Adrenal gland (tissue), 9 donors: ENCODE measurements at regions not wholly inside any gene's neighbourhood (a gene's known extent, or its start where the extent isn't known, plus 50 kb on each side); places are given as distances from the start of the nearest gene placed in this dataset.
A peak's percentile ranks its signal among the peaks of the same experiment; 100 is the strongest.

Source experiments
- DNase-seq, 7 donors: peaks; one replicate each; pipeline ENCODE4 v3.0.0-alpha.2; 2019 to 2020
- H3K27ac ChIP-seq, 5 donors: fragments of 200-600 bp; sonication (generic) in 4 of 5; 1 replicate in 3 of 5; 2 replicates in 2 of 5; pipeline versions ENCODE4 v1.5.1 to v1.8.0; 2016 to 2020; ENCODE audit warnings: mild to moderate bottlenecking in 1 of 5
- H3K27me3 ChIP-seq: fragments of 200-600 bp; 2 replicates; pipeline ENCODE4 v1.8.0; 2021
- H3K36me3 ChIP-seq, 2 donors: fragments of 200-600 bp; replicated peaks in 1 of 2; 1 replicate in 1 of 2; 2 replicates in 1 of 2; pipeline versions ENCODE4 v1.5.1 to v1.8.0; 2018 to 2022
- H3K4me1 ChIP-seq, 2 donors: fragments of 200-600 bp; replicated peaks in 1 of 2; 1 replicate in 1 of 2; 2 replicates in 1 of 2; pipeline versions ENCODE4 v1.5.1 to v1.8.0; 2018 to 2021
- H3K4me3 ChIP-seq, 4 donors: fragments of 200-600 bp; sonication (generic) in 3 of 4; one replicate each; pipeline ENCODE4 v1.5.1; 2016 to 2018
- H3K9me3 ChIP-seq, 3 donors: fragments of 200-600 bp; sonication (generic) in 1 of 3; replicated peaks in 1 of 3; 1 replicate in 2 of 3; 2 replicates in 1 of 3; pipeline versions ENCODE4 v1.5.1 to v1.8.0; 2016 to 2021
- POLR2A ChIP-seq, 2 donors: fragments of 450-650 bp; IDR thresholded peaks; one replicate each; pipeline ENCODE4 v1.6.1; 2017; ENCODE audit warnings: antibody characterized with exemption in 2 of 2, mild to moderate bottlenecking in 2 of 2, moderate library complexity in 1 of 2
- WGBS, 4 donors: extraction: QIAGEN DNeasy Blood & Tissue Kit in 2 of 4; methylation state at CpG; one replicate each; pipeline versions ENCODE4 v1.1.5 to v1.1.7; 2013 to 2017; 5-methylcytosine and 5-hydroxymethylcytosine counted together
- intact Hi-C, 2 donors: fragments of 100-400 bp; cut with DNase I; formaldehyde crosslinking; loops; one replicate each; pipeline versions ENCODE4 v1.14.1 to v1.15.0; 2022 to 2023
- TF ChIP-seq, protein P1 (sequence below), 6 experiments: fragments of 450-650 bp in 4 of 6; fragments of 200-600 bp in 2 of 6; sonication (generic) in 1 of 6; IDR thresholded peaks; 1 replicate in 5 of 6; 2 replicates in 1 of 6; pipeline versions ENCODE4 v1.5.1 to v1.8.0; 2016 to 2021; ENCODE audit warnings: antibody characterized with exemption in 6 of 6, mild to moderate bottlenecking in 2 of 6, moderate library complexity in 1 of 6
- donor health status: healthy with polysubstance abuse.
- donor health status: Bipolar disorder and iron deficiency.
- donor health status: DM: yes; HTN: yes; CAD: no.
- donor health status: DM: no; HTN: no; CAD: no.
- donor health status: DM: no; HTN: no; CAD: no.

DNA sequence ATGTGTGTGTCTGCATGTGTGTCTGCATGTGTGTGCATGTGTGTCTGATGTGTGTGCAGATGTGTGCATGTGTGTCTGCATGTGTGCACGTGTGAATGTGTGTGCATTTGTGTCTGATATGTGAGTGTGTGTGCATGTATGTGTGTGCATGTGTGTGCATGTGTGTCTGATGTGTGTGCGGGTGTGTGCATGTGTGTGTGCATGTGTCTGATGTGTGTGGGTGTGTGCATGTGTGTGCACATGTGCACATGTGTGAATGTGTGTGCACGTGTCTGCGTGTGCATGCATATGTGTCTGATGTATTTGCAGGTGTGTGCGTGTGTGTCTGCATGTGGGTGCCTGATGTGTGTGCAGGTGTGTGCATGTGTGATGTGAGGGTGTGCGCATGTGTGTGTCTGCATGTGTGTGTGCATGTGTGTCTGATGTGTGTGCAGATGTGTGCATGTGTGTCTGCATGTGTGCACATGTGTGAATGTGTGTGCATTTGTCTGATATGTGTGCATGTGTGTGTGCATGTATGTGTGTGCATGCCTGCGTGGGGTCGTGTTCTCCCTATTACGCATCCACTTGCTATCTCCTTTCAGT lies 470.1 kb upstream of the HS6ST1 start:
- no peaks in the 10 kb centered on the region for H3K36me3 ChIP-seq
- H3K27me3 ChIP-seq, result no peaks in the 10 kb centered on the region
- H3K27ac ChIP-seq, result no peak overlapping the region
- H3K4me3 ChIP-seq, result no peak overlapping the region
- WGBS, 4 donors, result 74 to 81% (median 78%) methylated on average over 9 of the region's 9 CpGs
- no peaks in the 10 kb centered on the region for H3K9me3 ChIP-seq
- intact Hi-C loops, result no loop called here
- no peaks in the 10 kb centered on the region for H3K4me1 ChIP-seq
- no peak for TF ChIP-seq POLR2A (IDR thresholded peaks at IDR 0.05)
- TF ChIP-seq, protein P1, sequence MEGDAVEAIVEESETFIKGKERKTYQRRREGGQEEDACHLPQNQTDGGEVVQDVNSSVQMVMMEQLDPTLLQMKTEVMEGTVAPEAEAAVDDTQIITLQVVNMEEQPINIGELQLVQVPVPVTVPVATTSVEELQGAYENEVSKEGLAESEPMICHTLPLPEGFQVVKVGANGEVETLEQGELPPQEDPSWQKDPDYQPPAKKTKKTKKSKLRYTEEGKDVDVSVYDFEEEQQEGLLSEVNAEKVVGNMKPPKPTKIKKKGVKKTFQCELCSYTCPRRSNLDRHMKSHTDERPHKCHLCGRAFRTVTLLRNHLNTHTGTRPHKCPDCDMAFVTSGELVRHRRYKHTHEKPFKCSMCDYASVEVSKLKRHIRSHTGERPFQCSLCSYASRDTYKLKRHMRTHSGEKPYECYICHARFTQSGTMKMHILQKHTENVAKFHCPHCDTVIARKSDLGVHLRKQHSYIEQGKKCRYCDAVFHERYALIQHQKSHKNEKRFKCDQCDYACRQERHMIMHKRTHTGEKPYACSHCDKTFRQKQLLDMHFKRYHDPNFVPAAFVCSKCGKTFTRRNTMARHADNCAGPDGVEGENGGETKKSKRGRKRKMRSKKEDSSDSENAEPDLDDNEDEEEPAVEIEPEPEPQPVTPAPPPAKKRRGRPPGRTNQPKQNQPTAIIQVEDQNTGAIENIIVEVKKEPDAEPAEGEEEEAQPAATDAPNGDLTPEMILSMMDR (IDR thresholded peaks at IDR 0.05), result no peak
- DNase-seq, result no peak

DNA sequence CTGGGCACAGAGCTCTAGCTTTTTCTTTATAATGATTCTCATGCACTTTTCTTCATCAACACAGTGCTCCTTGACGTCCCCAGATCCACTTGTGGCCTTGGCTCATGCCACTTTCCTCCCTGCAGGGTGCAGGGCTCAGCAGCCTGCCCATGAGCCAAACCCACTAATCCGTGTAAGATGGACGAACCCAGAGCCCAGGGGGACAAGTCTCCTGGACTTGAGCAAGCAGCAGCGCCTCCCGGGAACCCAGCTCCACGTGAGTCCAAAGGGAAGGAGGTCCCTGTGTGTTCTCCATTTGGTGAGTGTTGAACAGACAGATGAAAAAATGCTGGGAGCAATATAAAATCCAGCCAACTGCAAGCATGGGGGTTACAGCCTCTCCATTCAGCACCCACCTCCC lies 470.6 kb upstream of the HS6ST1 start:
- H3K4me1 ChIP-seq, result no peaks in the 10 kb centered on the region
- no peaks in the 10 kb centered on the region for H3K27me3 ChIP-seq
- intact Hi-C loops, result no loop called here
- no peaks in the 10 kb centered on the region for H3K36me3 ChIP-seq
- TF ChIP-seq, protein P1 (IDR thresholded peaks at IDR 0.05), result no peak
- no peak for TF ChIP-seq POLR2A (IDR thresholded peaks at IDR 0.05)
- H3K27ac ChIP-seq, result no peak overlapping the region
- H3K4me3 ChIP-seq, result no peak overlapping the region
- H3K9me3 ChIP-seq, result no peaks in the 10 kb centered on the region
- peak in 1 of 7 donors; percentile 4 for DNase-seq
- WGBS, 4 donors, result 36 to 72% (median 68%) methylated on average over 6 of the region's 6 CpGs

DNA sequence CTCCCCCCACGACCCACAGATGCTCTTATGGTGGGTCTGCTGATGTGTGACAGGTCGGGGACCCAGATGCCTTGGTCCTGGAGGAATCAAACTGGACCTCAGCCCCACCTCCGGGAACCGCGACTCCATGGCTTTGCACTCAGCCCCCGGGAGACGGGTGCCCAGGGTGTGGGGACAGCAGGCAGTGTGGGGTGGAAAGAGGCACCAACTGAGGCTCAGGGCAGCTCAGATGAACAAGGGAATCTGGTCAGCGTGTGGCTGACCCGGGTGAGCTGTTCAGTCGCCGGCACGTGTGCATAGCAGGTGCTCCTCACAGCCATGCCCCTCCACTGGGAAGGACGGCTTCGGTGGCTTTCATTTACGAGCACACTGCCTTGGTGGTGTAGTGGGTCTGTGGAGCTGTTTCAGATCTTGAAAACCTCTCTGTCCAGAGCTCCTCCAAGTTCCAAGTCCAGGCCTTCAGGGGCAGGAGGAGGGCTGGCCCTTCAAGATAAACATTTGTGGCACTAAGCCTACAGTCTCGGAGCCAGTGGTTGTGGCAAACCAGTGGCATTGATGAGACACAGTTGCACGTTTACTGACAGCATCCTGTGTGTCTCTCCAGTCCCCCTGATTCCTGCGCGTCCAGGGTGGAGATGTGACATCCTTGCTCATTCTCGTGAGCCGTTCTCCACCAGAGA lies 471.2 kb upstream of the HS6ST1 start:
- Histone ChIP-seq H3K9me3 (no peaks in the 10 kb centered on the region), H3K27me3 (no peaks in the 10 kb centered on the region), H3K27ac (no peak overlapping the region), H3K4me3 (no peak overlapping the region), H3K4me1 (no peaks in the 10 kb centered on the region), H3K36me3 (no peaks in the 10 kb centered on the region)
- 80 to 89% (median 86%) methylated on average over 13 to 21 of the region's 21 CpGs for WGBS, 4 donors
- TF ChIP-seq, protein P1 (IDR thresholded peaks at IDR 0.05), result no peak
- TF ChIP-seq POLR2A (IDR thresholded peaks at IDR 0.05), result no peak
- intact Hi-C loops, result no loop called here
- DNase-seq, result peak in 1 of 7 donors; percentile 6

DNA sequence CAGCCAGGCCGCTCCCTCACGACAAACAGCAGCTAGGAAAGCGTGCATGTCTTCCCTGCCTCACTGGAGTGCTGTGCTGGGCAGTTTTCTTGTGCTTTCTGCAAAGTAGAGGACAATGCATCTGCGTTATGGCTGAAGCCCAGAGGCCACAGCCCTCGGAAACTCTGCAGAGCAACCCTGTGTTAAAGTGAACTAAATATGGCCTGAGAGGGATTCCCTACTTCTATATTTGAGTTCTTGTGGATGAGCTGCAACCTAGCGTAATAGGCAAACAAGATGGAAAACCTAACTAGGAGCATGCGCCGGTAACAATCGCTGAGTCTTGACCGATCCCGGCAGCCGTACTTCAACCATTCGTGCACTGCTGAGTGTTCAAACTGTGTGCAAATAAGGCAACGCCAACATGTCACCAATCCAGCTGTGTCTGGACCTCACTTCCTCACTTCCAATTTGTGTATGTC lies 471.9 kb upstream of the HS6ST1 start:
- intact Hi-C loops, result no loop called here
- Histone ChIP-seq H3K9me3 (no peaks in the 10 kb centered on the region), H3K27me3 (no peaks in the 10 kb centered on the region), H3K36me3 (no peaks in the 10 kb centered on the region), H3K4me1 (no peaks in the 10 kb centered on the region), H3K4me3 (no peak overlapping the region), H3K27ac (no peak overlapping the region)
- TF ChIP-seq POLR2A (IDR thresholded peaks at IDR 0.05), result no peak
- TF ChIP-seq, protein P1 (IDR thresholded peaks at IDR 0.05), result no peak
- no peak for DNase-seq
- 77 to 84% (median 83%) methylated on average over 14 of the region's 14 CpGs for WGBS, 4 donors
